HepG2 (cell line): ENCODE measurements at regions not wholly inside any gene's neighbourhood (a gene's known extent, or its start where the extent isn't known, plus 50 kb on each side); places are given as distances from the start of the nearest gene placed in this dataset.

ENCODE experiments used
- ATAC-seq: fragments of 200-7000 bp; cut with Tn5 transposase; 3 replicates; pipeline ENCODE4 v1.9.1; 2020; ENCODE audit warnings: mild to moderate bottlenecking, moderate library complexity
- BruUV-seq: library from RNA; stranded (reverse); fragments of 400-500 nt; replicated peaks from 2 replicates; lab custom pipeline; 2021; lab: Mats Ljungman, UMichigan
- CTCF ChIA-PET: fragments of 300-600 bp; formaldehyde crosslinking; extraction: SDS; loops from one replicate; lab custom pipeline; 2021; ENCODE audit warnings: low total read pairs, inconsistent platforms, low intra/inter-chr PET ratio; lab: Yijun Ruan, JAX
- POLR2A ChIA-PET: fragments of 350-600 bp; sonication (Branson Sonifier 250); formaldehyde crosslinking; loops from one replicate; lab custom pipeline; 2020; ENCODE audit warnings: antibody characterized with exemption, inconsistent platforms; lab: Yijun Ruan, JAX
- DNase-seq: peaks from one replicate; pipeline ENCODE4 v3.0.0-alpha.2; 2015; ENCODE audit warnings: low spot score
- FAIRE-seq: peaks from 3 replicates; lab custom pipeline; 2011; peaks lifted over from hg19 to GRCh38; lab: Jason Lieb, UNC
- H2AFZ ChIP-seq: one replicate; pipeline ENCODE4 v1.6.1; 2011; ENCODE audit warnings: low read length, inconsistent platforms
- H3K27ac ChIP-seq: fragments of 300-600 bp; 3 replicates; pipeline ENCODE4 v1.8.0; 2011; ENCODE audit warnings: mixed run types, mild to moderate bottlenecking, mixed read lengths, low read length, inconsistent platforms; ENCODE audit not compliant: insufficient read depth; ENCODE audit errors: extremely low read length
- H3K27me3 ChIP-seq, 2 experiments: fragments of 200-600 bp in 1 of 2; 2 replicates in 1 of 2; 3 replicates in 1 of 2; pipeline versions ENCODE4 v1.6.0 to v1.8.0; 2011; ENCODE audit warnings: low read length in 2 of 2, mild to moderate bottlenecking in 2 of 2, moderate library complexity in 2 of 2, inconsistent platforms in 1 of 2; ENCODE audit not compliant: insufficient read depth in 2 of 2, control insufficient read depth in 1 of 2
- H3K36me3 ChIP-seq, 2 experiments: fragments of 200-600 bp in 1 of 2; replicated peaks in 1 of 2; 2 replicates in 1 of 2; 3 replicates in 1 of 2; pipeline versions ENCODE4 v1.5.1 to v1.8.0; 2011; ENCODE audit warnings: low read length in 2 of 2, inconsistent platforms in 1 of 2; ENCODE audit not compliant: insufficient read depth in 2 of 2, control insufficient read depth in 1 of 2
- H3K4me1 ChIP-seq: 2 replicates; pipeline ENCODE4 v1.5.1; 2012; ENCODE audit warnings: low read length, inconsistent platforms; ENCODE audit not compliant: insufficient read depth
- H3K4me2 ChIP-seq: 2 replicates; pipeline ENCODE4 v1.6.0; 2011; ENCODE audit warnings: low read depth, low read length, inconsistent platforms
- H3K4me3 ChIP-seq, 3 experiments: fragments of 200-600 bp in 1 of 3; sonication (generic), shearing (Covaris generic) in 1 of 3; replicated peaks in 1 of 3; 2 replicates each; pipeline ENCODE4 v1.5.1; 2011 to 2016; ENCODE audit warnings: low read length in 3 of 3, inconsistent platforms in 2 of 3, low read depth in 2 of 3, mild to moderate bottlenecking in 2 of 3, control low read depth in 1 of 3, mixed read lengths in 1 of 3; ENCODE audit not compliant: insufficient read depth in 1 of 3
- H3K79me2 ChIP-seq: one replicate; pipeline ENCODE4 v1.6.1; 2011; ENCODE audit warnings: low read length, inconsistent platforms; ENCODE audit not compliant: insufficient read depth
- H3K9ac ChIP-seq: 2 replicates; pipeline ENCODE4 v1.6.0; 2011; ENCODE audit warnings: mild to moderate bottlenecking, low read depth, low read length, inconsistent platforms; ENCODE audit not compliant: insufficient read depth
- H3K9me3 ChIP-seq: 2 replicates; pipeline ENCODE4 v1.5.1; 2012; ENCODE audit warnings: mild to moderate bottlenecking, low read length
- H4K20me1 ChIP-seq: 2 replicates; pipeline ENCODE4 v1.6.0; 2011; ENCODE audit warnings: inconsistent platforms, mild to moderate bottlenecking, low read length, moderate library complexity; ENCODE audit not compliant: insufficient read depth
- BORCS8-MEF2B ChIP-seq: sonication (generic); formaldehyde crosslinking; IDR thresholded peaks from 2 replicates; pipeline ENCODE4 v1.8.0; 2022; ENCODE audit warnings: mild to moderate bottlenecking, missing genetic modification reagents
- CBFB ChIP-seq: sonication (generic); formaldehyde crosslinking; IDR thresholded peaks from 2 replicates; pipeline ENCODE4 v1.4.0; 2020; ENCODE audit warnings: missing genetic modification reagents
- DDIT3 ChIP-seq: sonication (generic); formaldehyde crosslinking; IDR thresholded peaks from 2 replicates; pipeline ENCODE4 v1.4.0; 2020; ENCODE audit warnings: mild to moderate bottlenecking, missing genetic modification reagents
- FOXJ3 ChIP-seq: sonication (generic); formaldehyde crosslinking; IDR thresholded peaks from 2 replicates; pipeline ENCODE4 v1.4.0; 2020; ENCODE audit warnings: missing genetic modification reagents, mild to moderate bottlenecking, borderline replicate concordance
- HNF4G ChIP-seq, 2 experiments: sonication (generic) in 1 of 2; formaldehyde crosslinking in 1 of 2; IDR thresholded peaks; 2 replicates each; pipeline versions ENCODE4 v1.4.0 to v1.6.1; 2011 to 2020; ENCODE audit warnings: borderline replicate concordance in 2 of 2, low read depth in 2 of 2, mild to moderate bottlenecking in 2 of 2, low read length in 1 of 2, missing genetic modification reagents in 1 of 2, moderate library complexity in 1 of 2
- MTA3 ChIP-seq: sonication (generic); formaldehyde crosslinking; IDR thresholded peaks from 2 replicates; pipeline ENCODE4 v1.4.0; 2020; ENCODE audit warnings: missing genetic modification reagents
- RXRA ChIP-seq: sonication (generic); formaldehyde crosslinking; IDR thresholded peaks from 2 replicates; pipeline ENCODE4 v1.5.1; 2020; ENCODE audit warnings: missing genetic modification reagents
- TCF7 ChIP-seq: sonication (generic); IDR thresholded peaks from 2 replicates; pipeline ENCODE4 v1.6.1; 2016; ENCODE audit warnings: antibody characterized with exemption, low read depth
- THAP7 ChIP-seq: sonication (generic); formaldehyde crosslinking; IDR thresholded peaks from 2 replicates; pipeline ENCODE4 v1.8.1; 2023; ENCODE audit warnings: mild to moderate bottlenecking, missing genetic modification reagents
- THAP9 ChIP-seq: sonication (generic); formaldehyde crosslinking; IDR thresholded peaks from 2 replicates; pipeline ENCODE4; 2020; ENCODE audit warnings: missing genetic modification reagents, mild to moderate bottlenecking, borderline replicate concordance
- YY1 ChIP-seq: IDR thresholded peaks from 2 replicates; pipeline ENCODE4 v1.6.1; 2011; ENCODE audit warnings: low read length, low read depth, moderate library complexity, mild to moderate bottlenecking; ENCODE audit not compliant: insufficient read depth, insufficient replicate concordance
- ZBTB2 ChIP-seq: sonication (generic); formaldehyde crosslinking; IDR thresholded peaks from 2 replicates; pipeline ENCODE4 v1.8.0; 2022; ENCODE audit warnings: low read depth, missing genetic modification reagents
- ZBTB7B ChIP-seq: sonication (generic); formaldehyde crosslinking; IDR thresholded peaks from 2 replicates; pipeline ENCODE4 v1.4.0; 2020; ENCODE audit warnings: missing genetic modification reagents
- ZNF101 ChIP-seq: sonication (generic); formaldehyde crosslinking; IDR thresholded peaks from 2 replicates; pipeline ENCODE4 v1.4.0; 2020; ENCODE audit warnings: mild to moderate bottlenecking, low read depth, missing genetic modification reagents, borderline replicate concordance
- ZNF232 ChIP-seq: sonication (generic); formaldehyde crosslinking; IDR thresholded peaks from 2 replicates; pipeline ENCODE4 v1.4.0; 2020; ENCODE audit warnings: missing genetic modification reagents, borderline replicate concordance
- ZNF253 ChIP-seq: sonication (generic); formaldehyde crosslinking; IDR thresholded peaks from 2 replicates; pipeline ENCODE4 v1.8.0; 2022; ENCODE audit warnings: mild to moderate bottlenecking, missing genetic modification reagents, borderline replicate concordance
- ZNF781 ChIP-seq: sonication (generic); formaldehyde crosslinking; IDR thresholded peaks from 2 replicates; pipeline ENCODE4 v1.5.1; 2020; ENCODE audit warnings: borderline replicate concordance, mild to moderate bottlenecking, missing genetic modification reagents; ENCODE audit errors: not compliant biosample characterization
- WGBS: methylation state at CpG from one replicate; pipeline ENCODE4 v1.1.6; 2017; ENCODE audit warnings: low lambda C conversion rate; 5-methylcytosine and 5-hydroxymethylcytosine counted together
- in situ Hi-C: cut with HindIII; loops from 2 replicates; pipeline ENCODE4 v1.10.0; 2017; ENCODE audit warnings: low pct_unique_long_range_greater_than_20kb; ENCODE audit not compliant: extremely low pct_ligation_motif_present
- intact Hi-C: fragments of 100-400 bp; cut with micrococcal nuclease; formaldehyde crosslinking; loops from one replicate; pipeline ENCODE4 v1.10.0; 2022; ENCODE audit not compliant: unreplicated experiment

- CTCF ChIA-PET: no interaction called here
These were observed 160.1 kb upstream of the UBE2E1 start for GRCh38 chr3:23645533-23646183.

More at GRCh38 chr3:23645533-23646183, 160.1 kb upstream of the UBE2E1 start:
- Histone ChIP-seq H3K9ac (no peak overlapping the region), H3K4me3 (no peak overlapping the region)
- no peak for ATAC-seq
- FAIRE-seq: no peak
- 18% methylated on average over 9 of the region's 9 CpGs for WGBS
- intact Hi-C loops: no loop called here
- no TSS peak for BruUV-seq
- DNase-seq: no peak
- TF ChIP-seq ZNF781 (CRISPR knock-in tag) (no peak), ZNF101 (no peak), THAP7 (CRISPR knock-in tag) (no peak), DDIT3 (no peak), YY1 (no peak), ZBTB2 (no peak), MTA3 (CRISPR knock-in tag) (no peak), BORCS8-MEF2B (CRISPR knock-in tag) (no peak), RXRA (CRISPR knock-in tag) (no peak), HNF4G (IDR thresholded peaks at IDR 0.05; ENCODE audit: borderline replicate concordance, low read depth, low read length) (no peak), HNF4G (CRISPR knock-in tag; IDR thresholded peaks at IDR 0.05; ENCODE audit: borderline replicate concordance, low read depth) (no peak), FOXJ3 (CRISPR knock-in tag) (no peak), ZNF253 (CRISPR knock-in tag) (no peak), ZNF232 (CRISPR knock-in tag) (no peak), TCF7 (no peak), CBFB (CRISPR knock-in tag) (no peak), ZBTB7B (CRISPR knock-in tag) (no peak), THAP9 (CRISPR knock-in tag) (no peak)
- TF ChIP-seq, all 625 proteins: peak for 0
- POLR2A ChIA-PET: no interaction called here
- H3K9me3 ChIP-seq: no peaks in the 10 kb centered on the region
- H3K79me2 ChIP-seq: no peaks in the 10 kb centered on the region
- in situ Hi-C loops: no loop called here
- H3K27me3 ChIP-seq: peaks cover 0 to 7% of the 10 kb centered on the region in 2 experiments; a peak in 2 of 5 replicates
- H4K20me1 ChIP-seq: no peaks in the 10 kb centered on the region
- H3K4me2 ChIP-seq: no peak overlapping the region
- H3K36me3 ChIP-seq: no peaks in the 10 kb centered on the region
- H3K27ac ChIP-seq: no peak overlapping the region
- no peaks in the 10 kb centered on the region for H3K4me1 ChIP-seq
- no peak overlapping the region for H2AFZ ChIP-seq
